GM19023 (cell line): ENCODE measurements at regions not wholly inside any gene's neighbourhood (a gene's known extent, or its start where the extent isn't known, plus 50 kb on each side); places are given as distances from the start of the nearest gene placed in this dataset.
"Not testable (repeated sequence)": the region's sequence is repeated elsewhere in the genome, so short reads cannot be mapped to it uniquely, and the experiment has no call there.

Experiments
- ATAC-seq: cut with Tn5 transposase; IDR thresholded peaks from one replicate; pipeline ENCODE4 v1.9.1; 2021; ENCODE audit warnings: mild to moderate bottlenecking, moderate library complexity; ENCODE audit not compliant: unreplicated experiment

GRCh38 chr1:38787041-38787440 lies 72.5 kb downstream of the RRAGC start:
- no peak for ATAC-seq

GRCh38 chr1:38786040-38786436 lies 73.5 kb downstream of the RRAGC start:
- ATAC-seq, result no peak

- ATAC-seq, result no peak
Measured at GRCh38 chr1:38785285-38786039, 74.1 kb downstream of the RRAGC start.

GRCh38 chr1:38784452-38785284 lies 74.9 kb downstream of the RRAGC start:
- ATAC-seq, result no peak

GRCh38 chr1:38783640-38784229 lies 75.8 kb downstream of the RRAGC start:
- ATAC-seq, result no peak

GRCh38 chr1:38781872-38782617 lies 77.5 kb downstream of the RRAGC start:
- no peak for ATAC-seq

GRCh38 chr1:38780133-38780532 lies 79.4 kb downstream of the RRAGC start:
- no peak for ATAC-seq

GRCh38 chr1:38779491-38779890 lies 80.1 kb downstream of the RRAGC start:
- ATAC-seq, result no peak

- no peak for ATAC-seq
Measured at GRCh38 chr1:38778521-38778920, 81.1 kb downstream of the RRAGC start.

GRCh38 chr1:38778051-38778450 lies 81.5 kb downstream of the RRAGC start:
- ATAC-seq, result no peak

GRCh38 chr1:38777464-38777957 lies 82.1 kb downstream of the RRAGC start:
- ATAC-seq, result no peak

- ATAC-seq, result no peak
Measured at GRCh38 chr1:38776466-38777065, 83.0 kb downstream of the RRAGC start.

- no peak for ATAC-seq
Measured at GRCh38 chr1:38775175-38775845, 84.3 kb downstream of the RRAGC start.

GRCh38 chr1:38773483-38773882 lies 86.1 kb downstream of the RRAGC start:
- ATAC-seq, result no peak

- ATAC-seq, result no peak
Measured at GRCh38 chr1:38772953-38773352, 86.6 kb downstream of the RRAGC start.

- ATAC-seq, result no peak
Measured at GRCh38 chr1:38772026-38772425, 87.5 kb downstream of the RRAGC start.

GRCh38 chr1:38770516-38771173 lies 88.9 kb downstream of the RRAGC start:
- ATAC-seq, result not testable (repeated sequence)

- no peak for ATAC-seq
Measured at GRCh38 chr1:38766125-38766524, 93.4 kb downstream of the RRAGC start.

GRCh38 chr1:38763121-38763520 lies 96.5 kb downstream of the RRAGC start:
- no peak for ATAC-seq
